ENCODE measurements at regions not wholly inside any gene's neighbourhood (a gene's known extent, or its start where the extent isn't known, plus 50 kb on each side); places are given as distances from the start of the nearest gene placed in this dataset.
A peak's percentile ranks its signal among the peaks of the same experiment; 100 is the strongest.

GRCh38 chr4:151930372-151930771, 169.6 kb upstream of the GATB start:
- in situ Hi-C loops (cut with MboI) (no loop called here), intact Hi-C loops (cut with micrococcal nuclease; ENCODE audit: unreplicated experiment) (no loop called here)
- RAD21 ChIA-PET (ENCODE audit: unreplicated experiment), result no interaction called here
- POLR2A ChIA-PET, result interaction anchor here (0.7 kb wide), 1 partner anchor 650 kb away, joined by 3 read pairs; no protein-coding TSS in a partner anchor
- H3K4me2 ChIP-seq (ENCODE audit: control insufficient read depth, insufficient read depth), result no peak overlapping the region
- H4K20me1 ChIP-seq (ENCODE audit: control insufficient read depth, insufficient read depth), result no peaks in the 10 kb centered on the region
- no peak overlapping the region for H3K9ac ChIP-seq (ENCODE audit: control insufficient read depth, insufficient read depth, low read length)
- 5% methylated on average over 2 of the region's 2 CpGs for WGBS (ENCODE audit: insufficient coverage, insufficient replicate concordance, low lambda C conversion rate, missing lambda C conversion rate)
- no peaks in the 10 kb centered on the region for H3K4me1 ChIP-seq (ENCODE audit: control insufficient read depth, insufficient read depth, low read length)
- no peak for FAIRE-seq
- no TSS peak for BruUV-seq (replicated peaks)
- no peak overlapping the region for H3K27ac ChIP-seq (ENCODE audit: control insufficient read depth, insufficient read depth)
- no peak overlapping the region for H2AFZ ChIP-seq (ENCODE audit: control insufficient read depth, low read depth, low read length)
- H3K27me3 ChIP-seq (replicated peaks in 1 of 2; ENCODE audit: control insufficient read depth in 2 of 2, insufficient read depth in 2 of 2, low read length in 1 of 2), result no peaks in the 10 kb centered on the region
- H3K79me2 ChIP-seq (ENCODE audit: control insufficient read depth, insufficient read depth, low read length), result no peaks in the 10 kb centered on the region
- SMC1A ChIA-PET (ENCODE audit: uncharacterized antibody, unreplicated experiment), result interaction anchor here (0.5 kb wide), 1 partner anchor 292 kb away, joined by 3 read pairs; no protein-coding TSS in a partner anchor
- ATAC-seq, result peak; percentile 33; the same call in 2 of the 3 replicates
- CTCF ChIA-PET, result no interaction called here
- H3K36me3 ChIP-seq (ENCODE audit: control insufficient read depth in 2 of 2, insufficient read depth in 2 of 2, low read length in 1 of 2), result no peaks in the 10 kb centered on the region
- H3K9me3 ChIP-seq (replicated peaks; ENCODE audit: control insufficient read depth, insufficient read depth, low read length), result no peaks in the 10 kb centered on the region; the same call in 2 of the 3 replicates
- no peak for TF ChIP-seq TCF3 (IDR thresholded peaks at IDR 0.05; ENCODE audit: borderline replicate concordance, insufficient read depth, low read depth, low read length)
- TF ChIP-seq MLLT1 (IDR thresholded peaks at IDR 0.05), result no peak
- no peak for TF ChIP-seq JUND (IDR thresholded peaks at IDR 0.05; ENCODE audit: low read depth, low read length)
- no peak for TF ChIP-seq TBL1XR1 (IDR thresholded peaks at IDR 0.05; ENCODE audit: low read depth, low read length)
- TF ChIP-seq TAF1 (IDR thresholded peaks at IDR 0.05; ENCODE audit: borderline replicate concordance, low read depth, low read length), result no peak
- no peak for TF ChIP-seq SREBF2 (IDR thresholded peaks at IDR 0.05; ENCODE audit: low read length)
- no peak for TF ChIP-seq LARP7 (IDR thresholded peaks at IDR 0.05)
- no peak for TF ChIP-seq JUNB (IDR thresholded peaks at IDR 0.05)
- no peak for TF ChIP-seq BMI1 (IDR thresholded peaks at IDR 0.05; ENCODE audit: borderline replicate concordance)
- TF ChIP-seq POLR2AphosphoS5 (IDR thresholded peaks at IDR 0.05; ENCODE audit: low read length), result no peak
- no peak for TF ChIP-seq CUX1 (IDR thresholded peaks at IDR 0.05; ENCODE audit: insufficient replicate concordance, low read depth, low read length)
- no peak for TF ChIP-seq SMAD1 (IDR thresholded peaks at IDR 0.05; ENCODE audit: low read depth, partially characterized antibody)
- TF ChIP-seq E2F4 (IDR thresholded peaks at IDR 0.05; ENCODE audit: low read depth, low read length), result no peak
- TF ChIP-seq RFX5 (IDR thresholded peaks at IDR 0.05; ENCODE audit: low read depth, low read length), result no peak
- TF ChIP-seq SIX5 (IDR thresholded peaks at IDR 0.05; ENCODE audit: low read depth, low read length, severe bottlenecking), result no peak
- no peak for TF ChIP-seq RAD51 (IDR thresholded peaks at IDR 0.05)
- TF ChIP-seq RELA (IDR thresholded peaks at IDR 0.05; ENCODE audit: borderline replicate concordance, partially characterized antibody), result no peak
- no peak for TF ChIP-seq USF1 (IDR thresholded peaks at IDR 0.05; ENCODE audit: borderline replicate concordance, extremely low read length, insufficient read depth, low read depth, low read length)
- no peak overlapping the region for H3K4me3 ChIP-seq
- DNase-seq (ENCODE audit: low read depth, low spot score), result no peak

Data from GM12878 (cell line).